LNCAP (cell line): ENCODE measurements at regions not wholly inside any gene's neighbourhood (a gene's known extent, or its start where the extent isn't known, plus 50 kb on each side); places are given as distances from the start of the nearest gene placed in this dataset.

Experiments
- CTCF ChIP-seq: fragments of 450-650 bp; IDR thresholded peaks from 2 replicates; pipeline ENCODE4 v1.5.1; 2017; ENCODE audit warnings: mild to moderate bottlenecking

DNA sequence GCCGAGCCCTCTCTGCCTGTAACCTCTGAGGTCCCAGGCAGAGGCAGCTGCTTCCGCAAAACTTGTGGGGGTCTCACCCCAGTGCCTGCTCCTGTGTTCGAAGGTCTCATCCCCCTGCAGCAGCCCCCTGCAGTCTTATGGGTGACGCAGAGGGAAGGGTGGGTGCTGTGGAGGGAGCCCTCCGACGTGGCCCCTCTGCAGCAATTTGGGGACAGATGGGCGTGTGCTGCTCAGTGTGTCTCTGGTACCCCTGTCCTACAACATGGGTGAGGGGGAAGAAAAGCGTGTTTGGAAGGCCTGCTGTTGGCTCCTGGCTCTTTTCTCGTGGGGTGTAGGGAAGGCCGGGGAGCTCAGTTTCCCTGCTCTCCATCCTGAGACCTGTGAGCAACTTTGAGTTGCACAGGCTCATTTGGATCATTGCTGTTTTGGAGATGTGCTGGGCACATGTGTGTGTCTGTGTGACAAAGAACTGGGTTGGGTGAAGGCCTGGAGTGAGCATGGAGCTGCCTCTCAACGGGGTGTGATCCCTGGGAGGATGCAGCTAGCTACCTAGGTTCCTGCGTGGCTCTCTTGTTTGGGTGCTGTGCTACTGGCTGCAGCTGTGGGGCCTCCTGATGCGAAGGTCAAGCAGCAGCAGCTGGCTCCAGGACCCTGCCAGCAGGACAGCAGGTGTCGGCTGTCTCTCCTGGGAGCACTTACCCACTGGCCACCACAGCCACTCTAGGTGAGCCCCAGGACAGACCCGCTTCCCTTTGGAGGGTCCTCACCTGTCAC, 179.6 kb upstream of the PITX1 start:
- TF ChIP-seq CTCF: no peak

- no peak for TF ChIP-seq CTCF
Observed at GRCh38 chr5:135213027-135213386, 179.0 kb upstream of the PITX1 start.

GRCh38 chr5:135212361-135213026, 178.5 kb upstream of the PITX1 start:
- TF ChIP-seq CTCF: no peak

GRCh38 chr5:135211791-135212190, 177.8 kb upstream of the PITX1 start:
- no peak for TF ChIP-seq CTCF

DNA sequence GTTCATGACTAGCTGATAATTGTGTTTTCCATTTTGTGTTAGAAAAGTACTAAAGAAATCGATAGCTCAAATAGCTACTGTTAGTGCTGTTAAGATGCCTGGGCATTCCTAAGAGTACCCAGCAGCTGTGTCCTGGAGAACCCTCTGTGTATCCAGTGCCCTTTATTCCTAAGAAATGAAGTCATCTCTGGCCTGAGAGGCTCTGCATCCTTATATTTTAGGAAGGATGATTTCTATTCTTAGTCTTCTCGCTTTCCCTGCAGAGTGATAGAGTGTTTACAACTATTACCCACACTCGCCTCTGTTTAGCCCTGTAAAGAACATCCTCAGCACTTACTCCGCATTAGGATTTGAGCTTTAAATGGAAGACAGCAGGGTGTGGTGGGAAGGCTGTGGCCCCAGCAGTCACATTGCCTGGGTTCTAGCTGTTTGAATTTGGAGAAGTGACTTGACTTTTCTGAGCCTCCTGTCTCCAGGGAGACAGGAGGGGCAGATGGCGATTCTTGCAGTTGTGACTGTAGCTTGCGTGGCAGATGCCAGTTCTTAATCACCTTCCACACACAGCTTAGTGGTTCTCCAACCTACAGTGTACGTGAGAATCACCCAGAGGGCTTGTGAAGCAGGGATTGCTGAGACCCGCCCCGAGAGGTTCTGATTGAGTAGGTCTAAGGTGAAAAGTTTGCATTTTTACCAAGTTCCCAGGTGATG, 177.2 kb upstream of the PITX1 start:
- no peak for TF ChIP-seq CTCF

- no peak for TF ChIP-seq CTCF
Observed at GRCh38 chr5:135210286-135211055, 176.4 kb upstream of the PITX1 start.
